ENCODE measurements at regions not wholly inside any gene's neighbourhood (a gene's known extent, or its start where the extent isn't known, plus 50 kb on each side); places are given as distances from the start of the nearest gene placed in this dataset.
A peak's percentile ranks its signal among the peaks of the same experiment; 100 is the strongest.

GRCh38 chr11:45715418-45715817 lies 50.0 kb upstream of the CHST1 start:
- no peak for TF ChIP-seq CTCF (IDR thresholded peaks at IDR 0.05; ENCODE audit: borderline replicate concordance, extremely low read depth, insufficient read depth)
- H3K4me1 ChIP-seq (ENCODE audit: control insufficient read depth in 2 of 3, insufficient read depth in 2 of 3, low read depth in 1 of 3, low read length in 3 of 3) = no peaks in the 10 kb centered on the region
- no peaks in the 10 kb centered on the region for H3K36me3 ChIP-seq (ENCODE audit: control insufficient read depth in 2 of 3, insufficient read depth in 3 of 3, low read length in 3 of 3)
- FAIRE-seq (no peak), DNase-seq (peak in 2 of 5 donors; percentile 42 to 46)
- H3K27me3 ChIP-seq (ENCODE audit: control insufficient read depth, insufficient read depth, low read length) = no peaks in the 10 kb centered on the region
- H3K9me3 ChIP-seq (ENCODE audit: control insufficient read depth in 2 of 3, insufficient read depth in 1 of 3, low read length in 3 of 3) = no peaks in the 10 kb centered on the region
- intact Hi-C loops (cut with DNase I) = no loop called here
- H3K9ac ChIP-seq (ENCODE audit: low read length in 3 of 3) = no peak overlapping the region
- H3K4me3 ChIP-seq (ENCODE audit: low read length in 3 of 3) = no peak overlapping the region
- H3K27ac ChIP-seq (ENCODE audit: low read depth in 2 of 2, low read length in 2 of 2) = no peak overlapping the region
